ENCODE measurements at regions not wholly inside any gene's neighbourhood (a gene's known extent, or its start where the extent isn't known, plus 50 kb on each side); places are given as distances from the start of the nearest gene placed in this dataset.

GRCh38 chr7:47221826-47222225 lies 360.1 kb downstream of the TNS3 start:
- no peak overlapping the region for H3K4me3 ChIP-seq (ENCODE audit: insufficient read depth, low read depth, low read length)
- H3K4me1 ChIP-seq (ENCODE audit: control insufficient read depth, insufficient read depth, low read length) = no peaks in the 10 kb centered on the region
- 93 to 94% methylated on average over 3 of the region's 3 CpGs for WGBS, 2 experiments
- no peak overlapping the region for H3K27ac ChIP-seq (ENCODE audit: insufficient read depth, low read depth, low read length, poor library complexity, severe bottlenecking)
- H3K9me3 ChIP-seq (ENCODE audit: control insufficient read depth, low read length) = no peaks in the 10 kb centered on the region
- H3K36me3 ChIP-seq (ENCODE audit: control insufficient read depth, insufficient read depth, low read length) = no peaks in the 10 kb centered on the region
- H3K27me3 ChIP-seq (ENCODE audit: control insufficient read depth, insufficient read depth, low read length, poor library complexity, severe bottlenecking) = no peaks in the 10 kb centered on the region

GRCh38 chr7:47218378-47219176 lies 363.3 kb downstream of the TNS3 start:
- Histone ChIP-seq H3K27me3 (ENCODE audit: control insufficient read depth, insufficient read depth, low read length, poor library complexity, severe bottlenecking) (no peaks in the 10 kb centered on the region), H3K9me3 (ENCODE audit: control insufficient read depth, low read length) (no peaks in the 10 kb centered on the region), H3K4me3 (ENCODE audit: insufficient read depth, low read depth, low read length) (no peak overlapping the region), H3K27ac (ENCODE audit: insufficient read depth, low read depth, low read length, poor library complexity, severe bottlenecking) (no peak overlapping the region), H3K36me3 (ENCODE audit: control insufficient read depth, insufficient read depth, low read length) (no peaks in the 10 kb centered on the region), H3K4me1 (ENCODE audit: control insufficient read depth, insufficient read depth, low read length) (no peaks in the 10 kb centered on the region)
- WGBS, 2 experiments = 88 to 91% methylated on average over 8 to 9 of the region's 9 CpGs

- no peaks in the 10 kb centered on the region for H3K36me3 ChIP-seq (ENCODE audit: control insufficient read depth, insufficient read depth, low read length)
Measured at GRCh38 chr7:47217570-47218360, 364.1 kb downstream of the TNS3 start.

GRCh38 chr7:47217086-47217485 lies 364.8 kb downstream of the TNS3 start:
- no peaks in the 10 kb centered on the region for H3K27me3 ChIP-seq (ENCODE audit: control insufficient read depth, insufficient read depth, low read length, poor library complexity, severe bottlenecking)
- no peaks in the 10 kb centered on the region for H3K36me3 ChIP-seq (ENCODE audit: control insufficient read depth, insufficient read depth, low read length)
- H3K27ac ChIP-seq (ENCODE audit: insufficient read depth, low read depth, low read length, poor library complexity, severe bottlenecking) = no peak overlapping the region
- H3K9me3 ChIP-seq (ENCODE audit: control insufficient read depth, low read length) = no peaks in the 10 kb centered on the region
- H3K4me3 ChIP-seq (ENCODE audit: insufficient read depth, low read depth, low read length) = no peak overlapping the region
- 95 to 97% methylated on average over 3 of the region's 3 CpGs for WGBS, 2 experiments
- no peaks in the 10 kb centered on the region for H3K4me1 ChIP-seq (ENCODE audit: control insufficient read depth, insufficient read depth, low read length)

More at GRCh38 chr7:47217570-47218360, 364.1 kb downstream of the TNS3 start:
- Histone ChIP-seq H3K9me3 (ENCODE audit: control insufficient read depth, low read length) (no peaks in the 10 kb centered on the region), H3K4me1 (ENCODE audit: control insufficient read depth, insufficient read depth, low read length) (no peaks in the 10 kb centered on the region), H3K27me3 (ENCODE audit: control insufficient read depth, insufficient read depth, low read length, poor library complexity, severe bottlenecking) (no peaks in the 10 kb centered on the region), H3K4me3 (ENCODE audit: insufficient read depth, low read depth, low read length) (no peak overlapping the region), H3K27ac (ENCODE audit: insufficient read depth, low read depth, low read length, poor library complexity, severe bottlenecking) (no peak overlapping the region)
- 95 to 97% methylated on average over 6 to 7 of the region's 7 CpGs for WGBS, 2 experiments

- Histone ChIP-seq H3K36me3 (ENCODE audit: control insufficient read depth, insufficient read depth, low read length) (no peaks in the 10 kb centered on the region), H3K27me3 (ENCODE audit: control insufficient read depth, insufficient read depth, low read length, poor library complexity, severe bottlenecking) (no peaks in the 10 kb centered on the region), H3K27ac (ENCODE audit: insufficient read depth, low read depth, low read length, poor library complexity, severe bottlenecking) (no peak overlapping the region), H3K4me3 (ENCODE audit: insufficient read depth, low read depth, low read length) (no peak overlapping the region), H3K9me3 (ENCODE audit: control insufficient read depth, low read length) (no peaks in the 10 kb centered on the region), H3K4me1 (ENCODE audit: control insufficient read depth, insufficient read depth, low read length) (no peaks in the 10 kb centered on the region)
- WGBS, 2 experiments = 84 to 89% methylated on average over 1 to 3 of the region's 3 CpGs
Measured at GRCh38 chr7:47216439-47216838, 365.5 kb downstream of the TNS3 start.

GRCh38 chr7:47215640-47216039 lies 366.3 kb downstream of the TNS3 start:
- H3K4me1 ChIP-seq (ENCODE audit: control insufficient read depth, insufficient read depth, low read length) = no peaks in the 10 kb centered on the region
- WGBS, 2 experiments = 94 to 95% methylated on average over 7 of the region's 7 CpGs
- no peak overlapping the region for H3K27ac ChIP-seq (ENCODE audit: insufficient read depth, low read depth, low read length, poor library complexity, severe bottlenecking)
- H3K4me3 ChIP-seq (ENCODE audit: insufficient read depth, low read depth, low read length) = no peak overlapping the region
- no peaks in the 10 kb centered on the region for H3K36me3 ChIP-seq (ENCODE audit: control insufficient read depth, insufficient read depth, low read length)
- H3K27me3 ChIP-seq (ENCODE audit: control insufficient read depth, insufficient read depth, low read length, poor library complexity, severe bottlenecking) = no peaks in the 10 kb centered on the region
- H3K9me3 ChIP-seq (ENCODE audit: control insufficient read depth, low read length) = no peaks in the 10 kb centered on the region

GRCh38 chr7:47215049-47215448 lies 366.9 kb downstream of the TNS3 start:
- Histone ChIP-seq H3K27ac (ENCODE audit: insufficient read depth, low read depth, low read length, poor library complexity, severe bottlenecking) (no peak overlapping the region), H3K36me3 (ENCODE audit: control insufficient read depth, insufficient read depth, low read length) (no peaks in the 10 kb centered on the region), H3K4me3 (ENCODE audit: insufficient read depth, low read depth, low read length) (no peak overlapping the region), H3K27me3 (ENCODE audit: control insufficient read depth, insufficient read depth, low read length, poor library complexity, severe bottlenecking) (no peaks in the 10 kb centered on the region), H3K4me1 (ENCODE audit: control insufficient read depth, insufficient read depth, low read length) (no peaks in the 10 kb centered on the region), H3K9me3 (ENCODE audit: control insufficient read depth, low read length) (no peaks in the 10 kb centered on the region)
- WGBS, 2 experiments = 89 to 93% methylated on average over 4 of the region's 4 CpGs

GRCh38 chr7:47213276-47213675 lies 368.6 kb downstream of the TNS3 start:
- H3K4me3 ChIP-seq (ENCODE audit: insufficient read depth, low read depth, low read length) = no peak overlapping the region
- no peaks in the 10 kb centered on the region for H3K9me3 ChIP-seq (ENCODE audit: control insufficient read depth, low read length)
- H3K27me3 ChIP-seq (ENCODE audit: control insufficient read depth, insufficient read depth, low read length, poor library complexity, severe bottlenecking) = no peaks in the 10 kb centered on the region
- H3K36me3 ChIP-seq (ENCODE audit: control insufficient read depth, insufficient read depth, low read length) = no peaks in the 10 kb centered on the region
- 94% methylated on average over 5 of the region's 5 CpGs for WGBS, 2 experiments
- no peak overlapping the region for H3K27ac ChIP-seq (ENCODE audit: insufficient read depth, low read depth, low read length, poor library complexity, severe bottlenecking)
- H3K4me1 ChIP-seq (ENCODE audit: control insufficient read depth, insufficient read depth, low read length) = no peaks in the 10 kb centered on the region

- Histone ChIP-seq H3K36me3 (ENCODE audit: control insufficient read depth, insufficient read depth, low read length) (no peaks in the 10 kb centered on the region), H3K27me3 (ENCODE audit: control insufficient read depth, insufficient read depth, low read length, poor library complexity, severe bottlenecking) (no peaks in the 10 kb centered on the region), H3K9me3 (ENCODE audit: control insufficient read depth, low read length) (no peaks in the 10 kb centered on the region), H3K4me3 (ENCODE audit: insufficient read depth, low read depth, low read length) (no peak overlapping the region), H3K27ac (ENCODE audit: insufficient read depth, low read depth, low read length, poor library complexity, severe bottlenecking) (no peak overlapping the region), H3K4me1 (ENCODE audit: control insufficient read depth, insufficient read depth, low read length) (no peaks in the 10 kb centered on the region)
- 75 to 82% methylated on average over 4 to 5 of the region's 5 CpGs for WGBS, 2 experiments
Measured at GRCh38 chr7:47211519-47211973, 370.4 kb downstream of the TNS3 start.

- no peaks in the 10 kb centered on the region for H3K27me3 ChIP-seq (ENCODE audit: control insufficient read depth, insufficient read depth, low read length, poor library complexity, severe bottlenecking)
- H3K4me3 ChIP-seq (ENCODE audit: insufficient read depth, low read depth, low read length) = no peak overlapping the region
- no peaks in the 10 kb centered on the region for H3K9me3 ChIP-seq (ENCODE audit: control insufficient read depth, low read length)
- H3K4me1 ChIP-seq (ENCODE audit: control insufficient read depth, insufficient read depth, low read length) = no peaks in the 10 kb centered on the region
- WGBS, 2 experiments = 70 to 79% methylated on average over 4 of the region's 4 CpGs
- H3K27ac ChIP-seq (ENCODE audit: insufficient read depth, low read depth, low read length, poor library complexity, severe bottlenecking) = no peak overlapping the region
- H3K36me3 ChIP-seq (ENCODE audit: control insufficient read depth, insufficient read depth, low read length) = no peaks in the 10 kb centered on the region
Measured at GRCh38 chr7:47210281-47210854, 371.5 kb downstream of the TNS3 start.
